ENCODE measurements at regions not wholly inside any gene's neighbourhood (a gene's known extent, or its start where the extent isn't known, plus 50 kb on each side); places are given as distances from the start of the nearest gene placed in this dataset.

DNA sequence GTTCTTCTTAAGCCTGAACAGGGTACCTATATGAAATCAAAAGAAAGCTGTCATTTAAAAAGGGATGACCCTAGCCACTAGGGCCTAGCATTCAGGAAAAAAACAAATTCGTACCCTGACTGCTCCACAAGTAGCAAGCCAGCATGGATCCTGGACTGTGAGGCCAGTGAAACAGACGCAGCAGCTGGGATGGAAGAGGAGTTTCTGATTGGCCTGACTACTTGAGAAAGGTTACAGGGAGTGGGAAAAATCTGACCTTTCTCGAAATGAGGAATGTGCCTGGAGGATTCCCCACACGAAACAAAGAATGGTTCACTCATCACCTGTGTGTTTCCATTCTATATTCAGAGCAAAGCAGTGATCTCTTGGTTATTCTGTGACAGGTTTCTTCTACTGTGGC lies 87.6 kb upstream of the JADE1 start:
- H3K27ac ChIP-seq: no peak overlapping the region

DNA sequence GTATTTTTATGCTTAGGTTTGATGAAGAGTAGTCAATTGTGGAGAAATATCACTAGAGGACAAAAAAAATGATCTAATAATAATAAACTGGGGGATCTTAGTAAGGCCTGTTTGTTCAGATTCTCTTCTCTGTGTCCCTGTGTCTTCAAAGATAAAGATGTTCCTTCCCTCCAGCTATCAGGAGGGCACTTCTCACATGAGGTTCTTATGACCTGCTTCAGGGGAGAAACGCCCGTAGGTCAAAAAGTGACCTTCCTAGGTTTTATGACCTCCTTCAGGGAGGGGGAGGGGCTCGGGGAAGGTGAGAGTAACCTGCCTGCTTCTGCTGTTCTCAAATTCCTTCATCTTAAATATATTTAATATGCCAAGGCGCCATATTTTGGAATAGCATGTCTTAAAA lies 89.2 kb upstream of the JADE1 start:
- TF ChIP-seq, protein P1, sequence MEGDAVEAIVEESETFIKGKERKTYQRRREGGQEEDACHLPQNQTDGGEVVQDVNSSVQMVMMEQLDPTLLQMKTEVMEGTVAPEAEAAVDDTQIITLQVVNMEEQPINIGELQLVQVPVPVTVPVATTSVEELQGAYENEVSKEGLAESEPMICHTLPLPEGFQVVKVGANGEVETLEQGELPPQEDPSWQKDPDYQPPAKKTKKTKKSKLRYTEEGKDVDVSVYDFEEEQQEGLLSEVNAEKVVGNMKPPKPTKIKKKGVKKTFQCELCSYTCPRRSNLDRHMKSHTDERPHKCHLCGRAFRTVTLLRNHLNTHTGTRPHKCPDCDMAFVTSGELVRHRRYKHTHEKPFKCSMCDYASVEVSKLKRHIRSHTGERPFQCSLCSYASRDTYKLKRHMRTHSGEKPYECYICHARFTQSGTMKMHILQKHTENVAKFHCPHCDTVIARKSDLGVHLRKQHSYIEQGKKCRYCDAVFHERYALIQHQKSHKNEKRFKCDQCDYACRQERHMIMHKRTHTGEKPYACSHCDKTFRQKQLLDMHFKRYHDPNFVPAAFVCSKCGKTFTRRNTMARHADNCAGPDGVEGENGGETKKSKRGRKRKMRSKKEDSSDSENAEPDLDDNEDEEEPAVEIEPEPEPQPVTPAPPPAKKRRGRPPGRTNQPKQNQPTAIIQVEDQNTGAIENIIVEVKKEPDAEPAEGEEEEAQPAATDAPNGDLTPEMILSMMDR (IDR thresholded peaks at IDR 0.05): no peak
- Histone ChIP-seq H3K36me3 (ENCODE audit: control insufficient read depth, insufficient read depth, low read length) (no peaks in the 10 kb centered on the region), H3K9ac (no peak overlapping the region), H3K4me2 (ENCODE audit: low read length) (no peak overlapping the region), H3K27ac (no peak overlapping the region), H2AFZ (no peak overlapping the region), H3K4me3 (ENCODE audit: low read depth, low read length) (no peak overlapping the region), H3K9me3 (ENCODE audit: control insufficient read depth, low read length) (no peaks in the 10 kb centered on the region), H3K27me3 (ENCODE audit: control insufficient read depth, insufficient read depth, low read length) (no peaks in the 10 kb centered on the region), H3K4me1 (no peaks in the 10 kb centered on the region), H3K79me2 (no peaks in the 10 kb centered on the region)

More for the DNA sequence above, 87.6 kb upstream of the JADE1 start:
- H2AFZ ChIP-seq: no peak overlapping the region
- no peaks in the 10 kb centered on the region for H3K27me3 ChIP-seq (ENCODE audit: control insufficient read depth, insufficient read depth, low read length)
- H3K9ac ChIP-seq: no peak overlapping the region
- TF ChIP-seq, protein P1 (IDR thresholded peaks at IDR 0.05): no peak
- H3K9me3 ChIP-seq (ENCODE audit: control insufficient read depth, low read length): no peaks in the 10 kb centered on the region
- H3K4me2 ChIP-seq (ENCODE audit: low read length): no peak overlapping the region
- no peak overlapping the region for H3K4me3 ChIP-seq (ENCODE audit: low read depth, low read length)
- H3K36me3 ChIP-seq (ENCODE audit: control insufficient read depth, insufficient read depth, low read length): no peaks in the 10 kb centered on the region
- H3K4me1 ChIP-seq: no peaks in the 10 kb centered on the region
- H3K79me2 ChIP-seq: no peaks in the 10 kb centered on the region

DNA sequence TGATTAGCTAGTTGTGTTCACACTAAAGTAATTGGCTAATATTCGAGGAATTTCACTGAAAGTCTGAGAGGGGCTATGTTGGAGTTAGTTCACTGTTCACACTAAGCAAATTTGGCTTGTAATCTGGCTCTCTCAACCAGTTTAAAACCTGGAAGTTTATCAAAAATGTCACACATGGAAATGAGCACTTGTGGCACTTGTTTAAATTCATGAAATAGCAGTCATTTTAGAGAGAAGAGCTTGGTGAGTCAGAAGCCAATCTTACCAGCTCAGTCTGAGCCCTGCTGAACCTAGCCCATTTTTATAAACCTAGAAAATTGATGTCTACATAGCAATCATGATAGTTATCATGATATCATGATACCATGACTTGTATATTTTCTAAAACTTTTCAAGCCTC lies 90.7 kb upstream of the JADE1 start:
- no peak overlapping the region for H3K27ac ChIP-seq
- no peaks in the 10 kb centered on the region for H3K27me3 ChIP-seq (ENCODE audit: control insufficient read depth, insufficient read depth, low read length)
- no peaks in the 10 kb centered on the region for H3K9me3 ChIP-seq (ENCODE audit: control insufficient read depth, low read length)
- no peaks in the 10 kb centered on the region for H3K4me1 ChIP-seq
- H3K4me2 ChIP-seq (ENCODE audit: low read length): no peak overlapping the region
- TF ChIP-seq, protein P1 (IDR thresholded peaks at IDR 0.05): no peak
- H3K79me2 ChIP-seq: no peaks in the 10 kb centered on the region
- no peak overlapping the region for H2AFZ ChIP-seq
- no peak overlapping the region for H3K9ac ChIP-seq
- H3K36me3 ChIP-seq (ENCODE audit: control insufficient read depth, insufficient read depth, low read length): no peaks in the 10 kb centered on the region
- no peak overlapping the region for H3K4me3 ChIP-seq (ENCODE audit: low read depth, low read length)

DNA sequence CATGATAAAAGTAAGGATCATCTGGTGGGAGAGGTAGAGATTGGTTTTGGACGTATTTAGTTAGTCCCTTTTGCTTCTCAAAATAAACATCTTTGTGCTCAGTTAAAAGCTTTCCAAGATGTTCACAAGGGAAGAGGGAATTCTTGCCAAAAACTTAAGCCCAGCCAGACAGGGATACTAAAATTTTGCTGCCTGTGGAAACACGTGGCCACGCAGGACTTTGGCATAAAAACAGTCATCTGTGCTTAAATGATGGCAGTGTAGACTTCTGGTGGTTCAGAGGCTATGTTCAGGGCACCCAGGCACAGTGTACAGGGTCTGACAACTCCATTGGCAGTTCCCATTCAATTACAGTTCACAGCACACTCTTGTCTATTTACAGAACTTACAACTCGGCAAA lies 93.2 kb upstream of the JADE1 start:
- peak overlapping the region; percentile 7 for H3K27ac ChIP-seq
- no peak overlapping the region for H2AFZ ChIP-seq
- TF ChIP-seq, protein P1 (IDR thresholded peaks at IDR 0.05): no peak
- H3K27me3 ChIP-seq (ENCODE audit: control insufficient read depth, insufficient read depth, low read length): no peaks in the 10 kb centered on the region
- no peaks in the 10 kb centered on the region for H3K4me1 ChIP-seq
- no peaks in the 10 kb centered on the region for H3K36me3 ChIP-seq (ENCODE audit: control insufficient read depth, insufficient read depth, low read length)
- no peak overlapping the region for H3K4me2 ChIP-seq (ENCODE audit: low read length)
- H3K9ac ChIP-seq: no peak overlapping the region
- H3K4me3 ChIP-seq (ENCODE audit: low read depth, low read length): no peak overlapping the region
- no peaks in the 10 kb centered on the region for H3K79me2 ChIP-seq
- no peaks in the 10 kb centered on the region for H3K9me3 ChIP-seq (ENCODE audit: control insufficient read depth, low read length)

DNA sequence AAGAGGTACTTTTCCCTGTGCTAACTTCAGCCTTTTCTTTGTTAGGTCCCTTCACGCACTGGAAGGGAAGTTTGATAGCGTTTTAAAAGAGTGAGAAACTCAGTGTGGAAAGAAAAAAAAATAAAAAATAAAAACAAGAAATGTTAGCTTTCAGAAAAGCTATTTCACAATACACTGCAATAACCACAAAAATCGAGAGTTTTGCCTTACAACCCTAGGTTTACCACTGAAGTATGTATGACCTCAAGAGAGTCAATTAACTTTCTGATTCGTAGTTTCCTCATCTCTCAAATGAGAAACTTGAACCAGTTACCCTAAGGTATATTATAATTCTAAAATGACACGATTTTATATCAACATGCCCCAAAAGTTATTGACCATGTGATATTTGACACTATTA lies 93.9 kb upstream of the JADE1 start:
- Histone ChIP-seq H3K9ac (no peak overlapping the region), H3K4me3 (ENCODE audit: low read depth, low read length) (no peak overlapping the region), H2AFZ (no peak overlapping the region), H3K27me3 (ENCODE audit: control insufficient read depth, insufficient read depth, low read length) (no peaks in the 10 kb centered on the region), H3K36me3 (ENCODE audit: control insufficient read depth, insufficient read depth, low read length) (no peaks in the 10 kb centered on the region), H3K4me2 (ENCODE audit: low read length) (no peak overlapping the region), H3K4me1 (no peaks in the 10 kb centered on the region), H3K27ac (peak overlapping the region; percentile 7), H3K9me3 (ENCODE audit: control insufficient read depth, low read length) (no peaks in the 10 kb centered on the region), H3K79me2 (no peaks in the 10 kb centered on the region)
- TF ChIP-seq, protein P1 (IDR thresholded peaks at IDR 0.05): no peak

Measured in parathyroid adenoma (tissue), 2 donors.